ENCODE measurements at regions not wholly inside any gene's neighbourhood (a gene's known extent, or its start where the extent isn't known, plus 50 kb on each side); places are given as distances from the start of the nearest gene placed in this dataset.
"Not testable (repeated sequence)": the region's sequence is repeated elsewhere in the genome, so short reads cannot be mapped to it uniquely, and the experiment has no call there.

GRCh38 chr3:158026236-158026635, 80.0 kb downstream of the SHOX2 start:
- DNase-seq (ENCODE audit: low read depth) = no peak

- DNase-seq (ENCODE audit: low read depth) = not testable (repeated sequence)
These were observed 86.3 kb downstream of the SHOX2 start for GRCh38 chr3:158019897-158020296.

GRCh38 chr3:158018462-158018861, 87.8 kb downstream of the SHOX2 start:
- DNase-seq (ENCODE audit: low read depth) = no peak

- DNase-seq (ENCODE audit: low read depth) = no peak
These were observed 93.3 kb downstream of the SHOX2 start for GRCh38 chr3:158012901-158013300.

GRCh38 chr3:158005391-158006100, 100.7 kb downstream of the SHOX2 start:
- no peak for DNase-seq (ENCODE audit: low read depth)

- no peak for DNase-seq (ENCODE audit: low read depth)
These were observed 107.0 kb downstream of the SHOX2 start for GRCh38 chr3:157999246-157999645.

GRCh38 chr3:157982359-157982758, 123.9 kb downstream of the SHOX2 start:
- no peak for DNase-seq (ENCODE audit: low read depth)

- DNase-seq (ENCODE audit: low read depth) = no peak
These were observed 124.4 kb downstream of the SHOX2 start for GRCh38 chr3:157981819-157982218.

- no peak for DNase-seq (ENCODE audit: low read depth)
These were observed 127.2 kb downstream of the SHOX2 start for GRCh38 chr3:157979022-157979421.

- no peak for DNase-seq (ENCODE audit: low read depth)
These were observed 144.6 kb downstream of the SHOX2 start for GRCh38 chr3:157961665-157962064.

GRCh38 chr3:157958457-157958856, 147.8 kb downstream of the SHOX2 start:
- no peak for DNase-seq (ENCODE audit: low read depth)

- no peak for DNase-seq (ENCODE audit: low read depth)
These were observed 149.4 kb downstream of the SHOX2 start for GRCh38 chr3:157956850-157957249.

GRCh38 chr3:157956176-157956575, 150.0 kb downstream of the SHOX2 start:
- DNase-seq (ENCODE audit: low read depth) = no peak

GRCh38 chr3:157953565-157953964, 152.7 kb downstream of the SHOX2 start:
- no peak for DNase-seq (ENCODE audit: low read depth)

GRCh38 chr3:157948605-157949383, 157.4 kb downstream of the SHOX2 start:
- DNase-seq (ENCODE audit: low read depth) = no peak

GRCh38 chr3:157939166-157939565, 167.1 kb downstream of the SHOX2 start:
- no peak for DNase-seq (ENCODE audit: low read depth)

- no peak for DNase-seq (ENCODE audit: low read depth)
These were observed 168.0 kb downstream of the SHOX2 start for GRCh38 chr3:157938154-157938779.

GRCh38 chr3:157931517-157931916, 174.7 kb downstream of the SHOX2 start:
- DNase-seq (ENCODE audit: low read depth) = no peak

- DNase-seq (ENCODE audit: low read depth) = no peak
These were observed 176.0 kb downstream of the SHOX2 start for GRCh38 chr3:157930000-157930780.

GRCh38 chr3:157926822-157927221, 179.4 kb downstream of the SHOX2 start:
- no peak for DNase-seq (ENCODE audit: low read depth)

GRCh38 chr3:157922614-157923013, 183.6 kb downstream of the SHOX2 start:
- no peak for DNase-seq (ENCODE audit: low read depth)

- DNase-seq (ENCODE audit: low read depth) = no peak
These were observed 184.4 kb downstream of the SHOX2 start for GRCh38 chr3:157921811-157922210.
